ENCODE measurements at regions not wholly inside any gene's neighbourhood (a gene's known extent, or its start where the extent isn't known, plus 50 kb on each side); places are given as distances from the start of the nearest gene placed in this dataset.
A peak's percentile ranks its signal among the peaks of the same experiment; 100 is the strongest.

GRCh38 chr6:150651808-150652470 lies 52.3 kb downstream of the PLEKHG1 start:
- H3K27ac ChIP-seq = no peak overlapping the region
- TF ChIP-seq CTCF (conservative IDR thresholded peaks at IDR 0.05) = no peak

- no peak for TF ChIP-seq CTCF (conservative IDR thresholded peaks at IDR 0.05)
- no peak overlapping the region for H3K27ac ChIP-seq
Measured at GRCh38 chr6:150652848-150653613, 53.3 kb downstream of the PLEKHG1 start.

- H3K27ac ChIP-seq = no peak overlapping the region
- no peak for TF ChIP-seq CTCF (conservative IDR thresholded peaks at IDR 0.05)
Measured at GRCh38 chr6:150654608-150655007, 54.9 kb downstream of the PLEKHG1 start.

GRCh38 chr6:150656156-150656555 lies 56.5 kb downstream of the PLEKHG1 start:
- H3K27ac ChIP-seq = no peak overlapping the region
- no peak for TF ChIP-seq CTCF (conservative IDR thresholded peaks at IDR 0.05)

- no peak for TF ChIP-seq CTCF (conservative IDR thresholded peaks at IDR 0.05)
- H3K27ac ChIP-seq = no peak overlapping the region
Measured at GRCh38 chr6:150658421-150658820, 58.7 kb downstream of the PLEKHG1 start.

- no peak for TF ChIP-seq CTCF (conservative IDR thresholded peaks at IDR 0.05)
- H3K27ac ChIP-seq = peak overlapping the region; percentile 42
Measured at GRCh38 chr6:150659046-150659763, 59.5 kb downstream of the PLEKHG1 start.

Data from VCaP (cell line).